ENCODE measurements at regions not wholly inside any gene's neighbourhood (a gene's known extent, or its start where the extent isn't known, plus 50 kb on each side); places are given as distances from the start of the nearest gene placed in this dataset.
A peak's percentile ranks its signal among the peaks of the same experiment; 100 is the strongest.

DNA sequence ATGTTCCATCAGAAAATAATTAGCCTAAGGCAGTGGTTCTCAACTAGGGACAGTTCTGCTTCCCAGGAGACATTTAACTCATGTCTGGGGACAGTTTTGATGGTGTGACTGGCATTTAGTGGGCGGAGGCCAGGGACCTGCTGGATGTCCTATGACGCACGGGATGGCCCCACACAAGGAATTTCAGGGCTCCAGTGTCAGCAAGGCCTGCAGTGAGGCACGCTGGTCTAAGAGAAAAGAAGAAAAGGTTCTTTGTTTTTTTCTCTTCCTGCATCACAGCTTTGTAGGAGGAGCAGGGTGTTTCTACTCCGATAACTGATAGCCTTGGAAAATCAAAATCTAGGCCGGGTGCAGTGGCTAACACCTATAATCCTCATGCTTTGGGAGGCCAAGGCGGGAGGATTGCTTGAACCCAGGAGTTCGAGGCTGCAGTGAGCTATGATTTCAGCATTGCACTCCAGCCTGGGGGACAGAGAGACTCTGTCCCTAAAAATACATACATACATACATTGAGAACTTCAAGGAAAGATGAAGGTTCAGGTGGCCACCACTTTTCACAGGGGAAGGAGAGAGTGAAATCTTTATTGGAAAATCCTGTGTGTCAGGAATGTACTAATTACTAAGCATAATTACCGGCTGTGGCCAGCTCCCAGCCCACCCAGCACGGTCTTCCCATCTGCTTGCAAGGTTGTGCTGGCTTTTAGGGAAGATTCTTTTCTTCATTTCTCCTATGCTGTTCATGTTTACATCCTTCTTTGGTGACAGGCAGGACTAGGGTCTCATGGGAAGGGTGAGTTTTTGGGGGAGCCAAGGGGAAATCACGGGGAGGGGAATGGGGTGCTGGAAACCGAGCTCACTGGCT lies 150.4 kb downstream of the ACTR3B start (continued):
- TF ChIP-seq NFAT5 (CRISPR knock-in tag; IDR thresholded peaks at IDR 0.05) (no peak), ETV5 (CRISPR knock-in tag; IDR thresholded peaks at IDR 0.05; ENCODE audit: borderline replicate concordance) (no peak), FLYWCH1 (CRISPR knock-in tag; IDR thresholded peaks at IDR 0.05) (no peak), NR3C1 (CRISPR knock-in tag; IDR thresholded peaks at IDR 0.05) (no peak), PAF1 (CRISPR knock-in tag; IDR thresholded peaks at IDR 0.05) (no peak), CBFB (CRISPR knock-in tag; IDR thresholded peaks at IDR 0.05) (no peak), MLLT10 (CRISPR knock-in tag; IDR thresholded peaks at IDR 0.05) (no peak), FOXP4 (CRISPR knock-in tag; IDR thresholded peaks at IDR 0.05) (peak; percentile 39; the same call in 1 of the 2 replicates), SYNCRIP (IDR thresholded peaks at IDR 0.05; ENCODE audit: insufficient read depth, low read depth, low read length) (no peak), ZFP36L2 (CRISPR knock-in tag; IDR thresholded peaks at IDR 0.05) (no peak), PATZ1 (CRISPR knock-in tag; IDR thresholded peaks at IDR 0.05) (no peak; the same call in 1 of the 2 replicates), NFRKB (IDR thresholded peaks at IDR 0.05) (no peak), KLF9 (CRISPR knock-in tag; IDR thresholded peaks at IDR 0.05; ENCODE audit: low read depth) (no peak), ZSCAN31 (CRISPR knock-in tag; IDR thresholded peaks at IDR 0.05; ENCODE audit: low read depth) (no peak)
- TF ChIP-seq, protein P1, sequence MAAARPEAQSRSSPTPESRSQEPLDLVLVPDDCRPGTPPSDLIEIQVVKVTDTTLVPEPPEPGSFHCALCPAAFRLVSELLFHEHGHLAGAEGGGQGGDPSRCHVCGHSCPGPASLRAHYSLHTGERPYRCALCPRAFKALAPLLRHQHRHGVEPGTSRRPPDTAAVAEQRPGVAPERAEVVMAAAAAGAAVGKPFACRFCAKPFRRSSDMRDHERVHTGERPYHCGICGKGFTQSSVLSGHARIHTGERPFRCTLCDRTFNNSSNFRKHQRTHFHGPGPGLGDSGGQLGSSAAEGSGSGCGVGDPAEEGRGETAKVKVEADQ (CRISPR knock-in tag; IDR thresholded peaks at IDR 0.05; ENCODE audit: borderline replicate concordance) = no peak
- TF ChIP-seq, protein P2, sequence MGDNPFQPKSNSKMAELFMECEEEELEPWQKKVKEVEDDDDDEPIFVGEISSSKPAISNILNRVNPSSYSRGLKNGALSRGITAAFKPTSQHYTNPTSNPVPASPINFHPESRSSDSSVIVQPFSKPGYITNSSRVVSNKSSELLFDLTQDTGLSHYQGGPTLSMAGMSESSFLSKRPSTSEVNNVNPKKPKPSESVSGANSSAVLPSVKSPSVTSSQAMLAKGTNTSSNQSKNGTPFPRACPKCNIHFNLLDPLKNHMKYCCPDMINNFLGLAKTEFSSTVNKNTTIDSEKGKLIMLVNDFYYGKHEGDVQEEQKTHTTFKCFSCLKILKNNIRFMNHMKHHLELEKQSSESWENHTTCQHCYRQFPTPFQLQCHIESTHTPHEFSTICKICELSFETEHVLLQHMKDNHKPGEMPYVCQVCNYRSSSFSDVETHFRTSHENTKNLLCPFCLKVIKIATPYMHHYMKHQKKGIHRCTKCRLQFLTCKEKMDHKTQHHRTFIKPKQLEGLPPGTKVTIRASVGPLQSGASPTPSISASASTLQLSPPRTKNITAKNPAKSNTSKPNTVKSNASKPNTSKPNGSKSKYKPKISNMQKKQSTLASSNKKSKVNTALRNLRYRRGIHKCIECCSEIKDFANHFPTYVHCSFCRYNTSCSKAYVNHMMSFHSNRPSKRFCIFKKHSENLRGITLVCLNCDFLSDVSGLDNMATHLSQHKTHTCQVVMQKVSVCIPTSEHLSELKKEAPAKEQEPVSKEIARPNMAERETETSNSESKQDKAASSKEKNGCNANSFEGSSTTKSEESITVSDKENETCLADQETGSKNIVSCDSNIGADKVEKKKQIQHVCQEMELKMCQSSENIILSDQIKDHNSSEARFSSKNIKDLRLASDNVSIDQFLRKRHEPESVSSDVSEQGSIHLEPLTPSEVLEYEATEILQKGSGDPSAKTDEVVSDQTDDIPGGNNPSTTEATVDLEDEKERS (CRISPR knock-in tag; IDR thresholded peaks at IDR 0.05) = no peak
